ENCODE measurements at regions not wholly inside any gene's neighbourhood (a gene's known extent, or its start where the extent isn't known, plus 50 kb on each side); places are given as distances from the start of the nearest gene placed in this dataset.

DNA sequence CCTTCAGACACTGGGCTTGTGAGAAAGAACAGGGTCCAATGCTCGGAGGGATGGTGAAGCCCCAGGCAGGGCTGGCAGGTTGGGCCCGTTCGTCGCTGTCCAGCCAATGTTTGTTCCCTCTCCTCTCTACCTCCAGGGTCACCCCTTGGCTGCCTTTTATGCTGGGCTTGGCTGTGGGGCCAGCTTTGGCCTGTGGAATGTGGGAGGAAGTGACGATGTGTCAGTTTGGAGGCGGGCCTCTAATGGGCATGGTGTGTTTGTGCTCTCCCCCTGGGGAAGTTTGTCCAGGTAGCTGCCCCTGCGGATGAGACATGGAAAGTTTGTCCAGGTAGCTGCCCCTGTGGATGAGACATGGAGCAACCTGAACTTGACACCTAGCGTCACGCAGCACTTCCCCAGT is 236.7 kb downstream of the GLRX3 start:
- no peak for DNase-seq

DNA sequence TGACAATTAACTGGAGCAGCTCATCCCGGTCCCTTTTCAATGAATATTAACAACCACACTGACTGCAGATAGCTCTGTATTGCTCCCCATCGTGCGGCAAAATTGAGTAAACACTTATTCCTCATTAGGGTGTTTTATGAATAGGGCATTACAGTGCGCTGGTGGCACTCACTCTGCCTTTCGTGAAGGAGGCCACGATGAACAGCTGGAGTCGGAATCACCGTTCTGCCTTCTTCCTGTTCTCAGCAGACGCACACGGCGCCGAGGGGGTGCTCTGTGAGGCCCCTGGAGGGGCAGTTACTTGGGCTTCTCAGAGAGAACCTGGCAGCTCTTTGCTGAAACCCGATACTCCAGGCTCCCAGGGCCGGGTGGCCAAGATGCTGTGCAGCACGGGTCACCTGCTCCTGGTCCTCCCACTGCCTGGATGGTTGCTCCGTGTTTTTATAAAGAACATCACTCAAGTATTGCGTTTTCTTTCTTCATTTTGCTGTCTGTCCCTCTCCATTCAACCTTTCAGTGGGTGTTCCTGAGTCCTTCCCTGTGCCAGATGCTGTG is 241.9 kb downstream of the GLRX3 start:
- DNase-seq, result no peak

DNA sequence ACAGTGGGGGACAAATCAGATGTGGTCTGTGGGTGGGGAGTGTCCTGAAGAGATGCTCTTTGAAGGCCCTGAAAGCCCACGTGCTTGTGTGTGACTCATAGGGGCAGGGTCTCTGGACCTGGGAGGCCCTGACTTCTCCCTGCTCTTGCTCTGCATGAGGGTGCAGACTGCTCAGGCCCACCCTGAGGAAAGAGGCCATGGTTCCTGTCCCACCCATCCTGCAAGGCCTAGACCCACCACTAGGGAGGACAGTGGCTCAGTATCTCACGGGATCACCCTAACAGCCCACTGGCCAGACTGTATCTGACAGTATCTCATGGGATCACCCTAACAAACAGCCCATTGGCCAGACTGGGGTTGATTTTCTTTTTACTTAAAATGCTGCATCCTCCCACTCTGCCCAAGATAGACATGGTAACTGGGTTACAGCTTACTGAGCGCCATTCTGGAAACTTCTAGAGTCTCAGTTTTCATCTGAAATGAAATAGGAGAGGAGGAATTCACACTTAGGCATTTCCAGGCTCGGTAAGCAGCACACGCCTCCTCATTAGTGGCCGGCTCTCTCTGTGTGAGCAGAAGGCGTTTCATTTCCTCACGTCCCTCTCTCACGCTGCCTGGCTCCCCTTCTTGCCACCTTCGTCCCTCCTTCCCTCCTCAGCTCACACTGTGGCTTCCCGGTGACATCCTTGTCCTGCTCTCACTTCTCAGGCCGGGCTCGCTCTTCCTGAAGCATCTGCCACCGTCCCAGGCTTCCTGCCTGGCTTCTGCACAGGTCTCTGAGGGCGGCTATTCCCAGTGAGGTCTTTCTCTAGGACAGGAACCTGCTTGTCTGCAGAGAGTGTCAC is 242.6 kb downstream of the GLRX3 start:
- DNase-seq, result peak; percentile 3

DNA sequence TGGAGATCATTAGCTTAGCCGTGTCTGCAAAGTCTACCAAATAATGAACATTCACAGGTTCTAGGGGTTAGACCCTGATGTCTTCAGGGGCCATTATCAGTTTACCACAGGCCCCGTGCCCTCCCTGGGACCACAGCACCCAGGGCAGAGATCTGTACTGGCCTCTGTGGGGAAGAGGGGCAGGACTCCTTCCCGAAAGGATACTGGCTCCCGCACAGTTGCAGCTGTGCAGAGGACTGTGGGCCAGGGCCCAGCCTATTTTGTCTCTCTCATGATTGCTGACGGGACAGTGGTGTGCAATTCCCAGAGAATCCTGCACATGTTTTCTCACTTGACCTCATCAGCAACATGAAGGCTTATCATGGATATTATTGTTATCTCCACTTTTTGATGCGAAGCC is 243.9 kb downstream of the GLRX3 start:
- no peak for DNase-seq

DNA sequence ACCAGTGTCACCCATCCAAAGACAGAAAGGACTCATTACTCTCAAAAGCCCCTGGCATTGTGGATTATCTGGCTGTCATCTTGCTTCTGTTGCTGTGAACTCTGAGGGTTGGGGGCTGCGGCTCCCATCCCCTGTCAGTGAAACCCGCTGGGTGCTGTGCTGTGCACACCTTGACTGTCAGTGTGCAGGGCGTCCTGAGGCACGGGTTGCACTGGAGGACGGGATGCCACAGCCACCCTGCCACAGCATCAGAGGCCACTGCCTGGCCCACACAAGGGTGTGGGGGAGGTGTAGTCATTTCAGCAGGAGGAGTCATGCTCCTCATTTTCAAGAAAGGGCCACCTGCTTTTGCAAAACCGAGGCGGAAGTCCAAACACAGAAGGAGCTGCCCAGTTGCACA is 245.8 kb downstream of the GLRX3 start:
- DNase-seq, result no peak

DNA sequence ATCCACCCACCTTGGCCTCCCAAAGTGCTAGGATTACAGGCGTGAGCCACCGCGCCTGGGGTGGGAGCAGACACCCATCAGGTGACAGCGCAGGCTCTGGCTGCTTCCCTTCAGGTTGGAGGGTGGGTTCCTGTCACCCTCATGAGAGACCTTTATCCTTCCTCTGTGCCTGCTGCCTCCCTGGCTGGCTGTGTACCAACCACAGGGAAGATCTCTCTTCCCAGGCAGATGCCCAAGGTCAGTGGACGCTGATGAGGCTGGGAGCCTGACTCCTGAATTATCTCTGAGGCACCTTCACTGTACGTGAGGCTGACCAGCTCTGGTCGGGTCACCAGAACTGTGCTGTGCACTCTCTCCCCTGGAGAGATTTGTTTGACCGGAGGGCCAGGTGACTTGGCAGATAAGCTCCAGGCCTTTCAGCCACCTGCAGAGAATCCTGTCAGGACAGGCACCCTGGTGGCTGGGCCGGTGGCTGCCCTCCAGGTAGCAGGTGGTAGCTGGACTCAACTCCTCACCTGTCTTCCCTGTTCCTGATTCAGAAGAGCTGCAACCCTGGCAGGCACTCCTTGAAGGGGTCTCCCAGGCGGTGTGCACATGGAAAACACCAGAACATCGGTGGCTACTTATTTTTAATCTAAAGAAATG is 251.9 kb downstream of the GLRX3 start:
- no peak for DNase-seq

DNA sequence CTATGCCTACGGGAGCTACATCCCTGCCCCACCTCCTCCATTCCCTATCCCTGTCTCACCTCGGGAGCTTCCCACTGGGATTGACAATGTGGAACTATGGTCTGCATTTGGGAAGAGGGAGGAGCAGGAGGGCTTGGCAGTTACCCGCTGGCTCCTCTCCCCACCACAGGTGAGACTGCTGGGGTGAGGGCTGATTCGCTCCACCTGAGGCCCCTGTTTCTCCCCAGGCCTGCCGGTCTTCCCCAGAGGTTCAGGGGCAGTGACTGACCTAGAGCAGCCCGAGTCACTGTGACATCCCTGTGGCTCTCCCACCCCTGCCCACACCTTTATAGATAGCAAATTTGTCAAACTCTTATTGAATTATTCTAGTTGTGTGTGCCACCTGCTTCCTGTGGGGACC is 252.6 kb downstream of the GLRX3 start:
- no peak for DNase-seq

DNA sequence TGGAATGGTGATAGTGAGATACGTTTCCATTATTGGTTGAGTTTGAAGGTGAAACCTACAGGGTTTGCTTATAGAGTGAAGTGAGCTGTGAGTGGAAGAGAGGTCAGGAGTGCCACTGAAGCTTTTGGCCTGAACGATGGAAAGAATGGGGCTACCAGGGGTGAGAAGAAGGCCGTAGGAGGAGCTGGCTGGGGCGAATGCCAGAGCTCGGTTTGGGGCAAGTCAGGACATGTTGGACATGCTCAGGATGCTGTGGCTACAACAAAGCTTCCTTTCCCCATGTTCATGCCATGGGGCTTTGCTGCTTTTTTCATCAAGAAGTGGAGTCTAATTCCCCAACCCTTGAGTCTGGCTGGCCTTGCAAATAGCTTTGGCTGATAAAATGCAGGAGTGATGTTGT is 253.7 kb downstream of the GLRX3 start:
- DNase-seq, result no peak

DNA sequence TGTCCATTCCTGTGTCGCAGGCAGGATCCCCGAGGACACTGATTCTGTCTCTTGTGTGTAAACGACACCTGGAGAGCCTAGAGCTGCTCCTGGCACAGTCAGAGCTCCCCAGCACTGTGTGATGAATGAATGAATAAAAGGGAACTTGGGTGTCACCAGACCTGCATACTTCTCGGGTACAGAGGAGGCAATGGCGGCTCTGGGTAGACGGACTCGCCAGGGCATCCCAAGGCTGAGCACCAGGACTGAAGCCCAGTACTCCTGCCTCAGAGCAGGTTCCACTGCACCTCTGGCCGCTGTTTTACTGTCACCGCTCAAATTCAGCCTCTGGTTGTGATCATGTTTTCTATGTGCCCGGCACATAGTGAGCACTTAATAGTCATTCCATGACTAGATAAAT is 255.8 kb downstream of the GLRX3 start:
- DNase-seq, result no peak

DNA sequence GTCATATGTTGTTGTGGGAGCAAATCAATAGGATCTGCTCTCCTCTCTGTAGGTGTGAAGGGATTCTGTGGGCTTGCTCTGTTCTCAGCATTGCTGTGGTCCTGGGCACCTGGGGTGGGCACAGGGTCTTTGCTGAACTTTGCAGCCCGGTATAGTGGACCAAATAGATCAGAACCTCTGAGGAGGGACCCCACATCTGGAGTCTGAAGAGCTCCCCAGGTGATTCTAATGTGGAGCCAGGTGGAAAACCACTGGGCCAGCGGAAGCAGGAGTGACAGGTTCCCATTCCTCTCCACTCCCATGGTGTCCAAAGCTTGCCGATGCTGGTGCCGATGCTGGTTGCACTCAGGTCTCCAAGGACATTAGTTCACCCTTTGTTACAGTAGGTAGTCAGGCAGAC is 257.2 kb downstream of the GLRX3 start:
- DNase-seq, result no peak

DNA sequence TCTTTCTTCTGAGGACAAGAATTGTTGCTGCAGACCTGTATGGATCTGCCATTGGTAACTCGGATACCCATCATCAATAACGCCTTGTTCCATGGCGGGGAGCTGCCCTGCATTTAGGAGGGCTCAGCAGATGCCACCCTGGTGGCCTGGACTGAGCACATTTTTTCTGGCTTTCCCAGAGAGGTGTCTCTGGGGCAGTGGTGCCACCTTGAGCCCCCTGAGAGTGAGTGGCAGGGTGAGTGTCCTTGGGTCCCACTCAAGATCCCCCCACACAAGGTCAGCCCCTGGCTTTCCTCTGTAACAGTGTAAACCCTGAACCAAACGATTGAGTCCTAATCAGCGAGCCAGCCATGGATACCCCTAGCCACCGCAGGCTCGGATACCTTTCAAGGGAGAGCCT is 258.6 kb downstream of the GLRX3 start:
- no peak for DNase-seq

DNA sequence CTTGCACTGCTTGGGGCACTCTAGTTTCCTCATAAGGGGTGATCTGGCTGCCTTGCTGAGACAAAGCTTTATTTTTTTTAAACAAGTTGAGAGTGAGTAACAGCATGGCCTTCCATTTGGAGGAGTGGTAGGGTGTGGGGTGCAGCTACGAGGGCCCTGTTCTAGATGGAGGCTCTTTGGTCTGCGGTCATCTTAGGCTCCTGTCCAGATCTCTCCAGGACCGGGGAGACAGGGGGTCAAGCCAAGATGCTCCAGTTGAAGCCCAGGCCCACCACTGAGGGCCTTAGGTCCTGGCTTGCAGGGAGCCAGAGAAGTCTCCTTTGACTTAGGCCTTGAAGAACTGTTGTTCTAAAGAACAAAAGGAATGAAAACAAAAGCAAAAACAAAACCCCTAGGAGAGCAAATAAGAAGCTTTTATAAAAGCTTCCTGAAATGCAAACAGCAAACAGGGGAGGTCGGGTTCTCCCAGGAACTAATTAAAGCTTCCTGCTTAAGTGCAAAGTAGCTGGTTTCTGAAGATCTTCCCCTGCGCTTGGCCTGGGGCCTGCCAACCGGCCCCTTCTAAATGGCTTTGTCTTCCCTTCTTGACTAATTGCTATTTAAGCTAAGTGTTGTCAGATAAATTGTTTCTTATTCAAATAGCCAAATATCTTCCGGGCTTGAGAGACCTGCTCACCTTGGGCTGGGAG is 259.2 kb downstream of the GLRX3 start:
- DNase-seq, result no peak

DNA sequence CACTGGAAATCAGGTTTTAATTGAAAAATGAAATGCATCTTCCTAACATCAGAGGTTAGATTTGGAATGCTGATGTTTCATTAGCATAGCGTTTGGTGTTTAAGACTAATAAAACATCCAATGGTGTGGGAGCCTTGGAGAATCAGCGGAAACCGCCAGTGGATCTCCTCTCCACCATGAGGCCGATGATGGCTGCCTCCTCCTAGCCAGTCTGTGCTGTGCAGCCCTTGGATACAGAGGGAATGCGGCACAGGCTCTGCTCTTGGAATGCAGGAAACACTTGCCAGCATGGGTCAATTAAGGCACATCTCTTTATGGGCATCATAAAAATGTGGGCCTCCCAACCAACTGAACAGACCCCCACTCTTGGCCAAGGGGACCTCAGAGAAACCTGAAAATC is 259.9 kb downstream of the GLRX3 start:
- no peak for DNase-seq

DNA sequence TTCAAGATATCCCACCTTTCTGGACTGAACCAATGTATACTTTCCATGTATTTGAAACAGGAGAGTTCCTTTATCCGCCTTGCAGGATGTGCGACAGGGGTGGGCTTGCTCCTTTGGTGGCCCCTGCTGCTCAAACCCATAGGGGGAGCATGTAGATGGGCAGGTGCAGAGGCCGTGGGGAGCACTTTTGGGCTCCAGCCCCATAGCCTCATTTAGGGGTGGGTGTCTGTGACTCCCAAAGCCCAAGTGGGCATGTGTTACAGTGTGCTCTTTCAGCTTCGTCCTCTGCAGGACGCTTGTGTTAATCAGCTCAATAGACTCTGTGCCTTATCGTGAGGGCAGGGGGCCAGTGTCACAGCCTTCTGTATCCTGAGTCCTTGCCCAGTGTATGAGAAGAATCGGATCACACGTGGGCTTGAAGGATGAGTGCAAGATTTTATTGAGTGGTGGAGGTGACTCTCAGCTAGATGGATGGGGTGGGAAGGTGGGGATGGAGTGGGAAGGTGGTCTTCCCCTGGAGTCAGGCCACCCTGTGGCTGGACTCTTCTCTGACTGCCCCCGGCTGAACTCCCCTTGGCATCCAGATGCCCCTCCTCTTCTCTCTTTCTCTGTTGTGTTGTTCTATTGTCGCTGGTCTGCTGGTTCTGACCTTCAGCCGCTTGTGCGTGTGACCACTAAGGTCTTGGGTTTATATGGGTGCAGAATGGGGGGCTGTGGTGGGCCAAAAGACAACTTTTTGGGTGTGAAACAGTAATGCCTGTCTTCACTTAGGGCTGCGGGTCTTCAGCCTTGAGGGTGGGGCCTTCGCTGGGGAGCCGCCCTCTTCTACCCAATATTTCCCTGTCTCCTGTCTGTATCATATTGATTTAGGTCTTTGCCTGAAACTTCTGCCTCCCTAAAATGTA is 262.2 kb downstream of the GLRX3 start:
- DNase-seq, result no peak

DNA sequence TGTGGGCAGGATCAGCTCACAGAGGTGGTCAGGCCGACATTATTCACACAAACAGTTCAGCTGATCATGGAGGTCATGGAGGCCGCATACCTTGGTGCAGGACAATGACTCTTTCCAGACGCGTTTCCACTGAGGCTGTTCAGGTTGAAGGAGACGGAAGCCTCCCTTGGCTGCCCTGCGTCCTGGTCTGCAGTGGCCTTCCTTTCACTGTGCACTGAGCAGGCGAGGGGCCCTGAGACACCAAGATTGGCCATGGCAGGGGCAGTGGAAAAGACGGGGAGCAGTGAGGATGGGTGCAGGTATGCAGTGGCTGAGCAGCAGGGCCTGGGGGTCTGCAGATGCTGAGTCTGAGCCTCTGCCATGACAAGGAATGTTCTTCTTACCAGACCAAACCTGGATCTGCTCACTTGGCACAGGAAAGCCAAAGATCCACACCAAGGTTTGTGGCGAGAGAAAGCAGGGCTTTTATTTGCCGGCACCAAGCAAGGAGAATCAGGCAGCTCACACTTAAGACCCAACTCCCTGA is 263.3 kb downstream of the GLRX3 start:
- no peak for DNase-seq

DNA sequence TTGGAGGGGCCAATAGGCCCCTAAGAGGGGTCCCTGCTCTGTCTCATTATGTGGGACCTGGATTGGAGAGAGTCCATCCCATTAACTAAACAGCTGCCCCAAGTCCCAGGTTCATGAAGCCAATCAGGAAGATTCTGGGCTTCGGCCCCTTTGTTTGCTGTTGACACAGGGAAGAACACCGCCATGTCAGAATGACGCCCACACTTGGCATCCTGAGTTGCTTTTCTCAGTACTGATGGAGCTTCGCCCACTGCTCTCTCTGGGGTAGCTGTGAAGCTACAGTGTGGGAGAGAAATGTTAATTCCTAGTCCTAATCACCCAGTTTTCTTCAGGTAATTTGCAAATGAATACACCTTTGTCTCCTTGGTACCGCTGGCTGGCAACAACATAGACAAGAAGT is 264.7 kb downstream of the GLRX3 start:
- no peak for DNase-seq

DNA sequence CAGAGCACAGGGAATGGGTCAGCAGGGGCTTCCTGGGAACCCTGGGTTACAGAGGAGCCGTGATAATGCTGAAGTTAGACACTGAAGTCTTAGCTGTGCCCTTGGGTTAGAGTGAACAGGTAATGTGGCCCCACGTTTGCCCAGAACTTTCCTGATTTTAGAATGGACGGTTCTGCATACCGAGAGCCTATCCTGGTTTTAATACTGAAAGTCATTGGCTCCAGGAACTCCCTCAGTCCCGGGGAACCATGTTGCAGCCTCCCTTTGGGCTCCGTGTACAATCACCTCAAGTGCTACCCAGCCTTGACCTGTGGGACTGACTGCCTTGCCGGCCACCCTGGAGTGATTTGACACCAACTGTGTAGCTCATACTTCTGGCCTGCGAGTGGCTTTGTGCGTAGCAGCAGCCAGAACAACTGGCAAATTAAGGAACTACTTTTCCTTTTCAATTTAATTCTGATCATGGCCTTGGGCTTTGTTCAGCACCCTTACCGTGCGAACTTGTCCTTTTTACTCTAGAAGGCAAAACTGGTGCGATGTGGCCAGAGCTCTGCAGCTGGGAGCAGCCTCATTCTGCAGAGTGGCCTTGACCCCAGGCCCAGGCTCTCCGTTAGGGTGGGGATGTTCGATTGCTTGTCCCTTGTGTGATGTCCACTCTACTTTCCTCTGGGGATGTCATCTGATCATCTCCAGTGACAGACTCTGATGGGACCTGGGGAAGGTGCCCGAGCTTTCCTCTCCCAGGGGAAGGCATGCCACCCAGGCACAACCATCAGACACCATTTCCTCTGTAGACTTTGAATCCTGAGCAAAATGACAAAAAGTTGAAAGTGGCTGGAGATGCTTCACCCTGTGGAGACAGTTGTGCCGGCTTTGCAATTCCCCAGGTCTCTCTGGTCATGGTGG is 265.9 kb downstream of the GLRX3 start:
- no peak for DNase-seq

DNA sequence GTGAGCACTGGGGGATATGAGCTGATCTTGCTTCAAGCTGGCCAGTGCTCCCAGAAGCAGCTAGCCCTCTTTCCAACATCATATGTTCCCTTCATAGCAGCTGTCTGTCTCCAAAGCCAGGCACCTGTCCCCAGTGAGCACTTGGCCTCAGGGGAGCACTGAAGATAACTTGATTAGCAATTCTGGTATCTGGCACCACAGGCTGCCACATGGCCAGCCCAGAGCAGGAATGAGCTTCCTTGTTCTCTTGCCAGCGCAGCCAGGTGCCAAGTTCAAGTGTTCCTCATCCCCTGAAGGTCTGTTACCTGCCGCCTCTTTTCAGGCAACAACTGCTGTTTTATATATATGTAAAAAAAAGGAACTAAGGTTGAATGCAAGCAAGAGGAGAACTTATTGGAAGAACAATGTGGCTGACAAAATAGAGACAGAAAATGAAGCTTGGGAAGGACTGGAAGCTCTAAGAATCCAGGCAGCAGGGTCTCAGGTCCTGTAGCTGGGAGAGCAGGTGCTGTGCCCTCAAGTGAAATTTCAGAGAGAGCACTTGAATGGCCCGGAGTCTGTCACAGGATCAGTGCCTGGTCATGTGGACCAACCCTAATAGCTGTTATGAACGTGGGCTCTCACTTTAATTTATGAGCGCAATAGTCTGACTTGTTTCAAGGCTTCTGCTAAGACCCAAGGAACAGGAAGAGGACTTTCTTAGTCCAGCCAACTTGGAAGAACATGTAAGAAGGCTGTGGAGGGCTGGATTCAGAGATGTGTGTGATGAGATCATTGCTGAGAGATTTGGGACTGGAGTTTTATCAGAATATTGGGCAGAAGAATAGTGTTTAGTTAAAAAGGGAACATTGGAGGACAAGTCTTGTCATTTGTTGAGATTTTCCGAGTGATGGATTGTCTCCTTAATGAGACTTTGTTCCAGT is 267.2 kb downstream of the GLRX3 start:
- no peak for DNase-seq

DNA sequence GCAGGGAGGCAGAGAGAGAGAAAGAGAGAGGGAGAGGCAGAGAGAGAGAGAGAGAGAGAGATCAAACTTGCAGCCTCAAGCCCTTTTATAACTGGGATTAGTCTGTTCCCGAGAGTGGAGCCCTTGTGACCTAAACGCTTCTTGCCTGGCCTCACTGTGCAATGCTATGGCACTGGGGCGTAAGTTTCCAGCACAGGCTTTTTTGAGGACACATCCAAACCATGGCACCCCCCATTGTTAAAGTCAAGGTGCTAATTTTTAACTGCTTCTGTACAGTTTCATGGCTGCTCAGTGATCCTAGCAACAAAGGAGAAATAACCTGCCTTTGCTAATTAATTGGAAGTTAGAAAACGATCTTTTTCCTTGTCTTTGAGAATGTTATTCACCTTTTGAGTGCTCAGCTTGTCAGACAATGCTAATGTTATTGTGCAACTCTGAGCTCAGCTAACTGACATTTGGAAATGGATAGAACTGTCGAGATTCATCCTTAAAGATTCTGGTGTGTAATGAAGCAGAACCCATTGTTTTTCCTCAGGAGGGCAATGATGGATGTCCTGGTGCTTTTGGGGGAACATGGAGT is 268.4 kb downstream of the GLRX3 start:
- no peak for DNase-seq

DNA sequence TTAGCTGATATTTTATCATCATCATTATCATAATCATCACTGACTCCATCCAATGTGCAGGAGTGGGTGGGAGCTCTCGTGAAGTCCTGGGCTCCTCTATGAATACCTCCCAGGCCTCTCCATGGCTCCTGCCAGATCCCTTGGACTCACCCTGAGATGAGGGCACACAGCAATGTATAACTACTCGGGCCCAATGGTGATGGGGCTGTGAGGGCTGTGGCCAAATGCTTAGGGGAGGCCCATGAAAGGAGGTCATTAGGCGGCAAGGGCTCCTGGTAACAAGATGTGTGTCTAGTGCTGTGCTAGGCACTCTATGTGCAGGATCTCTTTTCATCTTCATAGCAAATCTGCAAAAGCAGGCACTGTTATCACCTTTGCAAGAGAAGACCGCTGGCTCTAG is 270.9 kb downstream of the GLRX3 start:
- DNase-seq, result no peak

Data from activated CD4-positive, alpha-beta T cell treated with anti-CD3 and anti-CD28 coated beads for 48 hours (primary cell).